Dedifferentiated amniotic fluid mesenchymal stem cell (primary cell): ENCODE measurements at regions not wholly inside any gene's neighbourhood (a gene's known extent, or its start where the extent isn't known, plus 50 kb on each side); places are given as distances from the start of the nearest gene placed in this dataset.

ENCODE experiments used
- DNase-seq: peaks from one replicate; pipeline ENCODE4 v3.0.0-alpha.2; 2016; ENCODE audit errors: extremely low spot score

GRCh38 chr13:106625578-106625977 lies 57.6 kb upstream of the ARGLU1 start:
- no peak for DNase-seq

GRCh38 chr13:106623799-106624460 lies 56.0 kb upstream of the ARGLU1 start:
- no peak for DNase-seq

- no peak for DNase-seq
Observed at GRCh38 chr13:106621833-106622232, 53.9 kb upstream of the ARGLU1 start.

DNA sequence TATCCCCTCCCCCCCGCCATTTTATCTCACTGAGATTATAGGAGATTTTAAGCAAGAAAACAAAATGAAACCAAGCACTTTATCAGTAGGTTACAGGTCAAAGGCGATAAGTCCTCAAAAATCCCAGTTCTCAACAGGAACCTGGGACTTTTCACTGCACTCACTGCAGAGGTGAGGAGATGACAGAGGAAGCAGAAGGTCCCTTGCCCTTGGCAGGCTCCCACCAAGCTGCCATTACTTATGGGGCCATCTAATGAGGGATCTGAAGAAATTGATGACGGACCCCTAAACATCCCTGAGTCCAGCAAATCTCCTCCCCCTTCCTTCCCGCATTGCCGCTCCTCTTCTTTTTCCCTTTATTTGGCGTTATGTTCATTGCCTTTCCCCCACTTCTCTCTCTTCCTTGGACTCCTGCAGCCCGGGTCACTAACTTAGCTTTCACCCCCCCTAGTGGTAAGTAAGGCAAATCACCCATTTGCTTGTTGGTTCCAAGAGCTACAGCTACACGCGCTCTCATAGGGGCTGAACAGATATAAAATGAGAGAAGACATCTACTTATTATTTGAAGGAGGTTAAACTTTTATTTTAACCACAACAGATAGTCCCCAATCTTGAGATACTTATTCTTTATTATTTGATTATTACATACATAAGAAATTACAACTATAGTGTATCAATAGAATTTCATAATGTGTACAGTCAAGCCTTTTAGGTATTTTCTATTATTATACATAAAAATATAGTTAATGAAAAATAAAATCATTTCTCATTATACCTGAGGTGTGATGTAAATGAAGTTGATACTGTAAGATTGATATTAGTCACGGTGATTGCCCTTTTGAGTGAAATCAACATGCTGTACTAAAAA lies 52.0 kb upstream of the ARGLU1 start:
- peak; percentile 56 for DNase-seq
